Keratinocyte (primary cell): ENCODE measurements at regions not wholly inside any gene's neighbourhood (a gene's known extent, or its start where the extent isn't known, plus 50 kb on each side); places are given as distances from the start of the nearest gene placed in this dataset.

ENCODE experiments used
- EZH2 ChIP-seq: IDR thresholded peaks from one replicate; pipeline ENCODE4 v1.6.1; 2012; ENCODE audit warnings: inconsistent platforms, mild to moderate bottlenecking, low read length, moderate library complexity
- TF ChIP-seq, protein P1 (sequence below), 3 experiments: IDR thresholded peaks in 1 of 3; conservative IDR thresholded peaks in 1 of 3; optimal IDR thresholded peaks in 1 of 3; 2 replicates in 2 of 3; 3 replicates in 1 of 3; pipeline versions ENCODE3 to v1.5.1; 2011; ENCODE audit warnings: low read length in 3 of 3, mild to moderate bottlenecking in 3 of 3, moderate library complexity in 2 of 3, control low read depth in 1 of 3, inconsistent platforms in 1 of 3; ENCODE audit not compliant: insufficient read depth in 2 of 3; ENCODE audit errors: extremely low read depth in 1 of 3

DNA sequence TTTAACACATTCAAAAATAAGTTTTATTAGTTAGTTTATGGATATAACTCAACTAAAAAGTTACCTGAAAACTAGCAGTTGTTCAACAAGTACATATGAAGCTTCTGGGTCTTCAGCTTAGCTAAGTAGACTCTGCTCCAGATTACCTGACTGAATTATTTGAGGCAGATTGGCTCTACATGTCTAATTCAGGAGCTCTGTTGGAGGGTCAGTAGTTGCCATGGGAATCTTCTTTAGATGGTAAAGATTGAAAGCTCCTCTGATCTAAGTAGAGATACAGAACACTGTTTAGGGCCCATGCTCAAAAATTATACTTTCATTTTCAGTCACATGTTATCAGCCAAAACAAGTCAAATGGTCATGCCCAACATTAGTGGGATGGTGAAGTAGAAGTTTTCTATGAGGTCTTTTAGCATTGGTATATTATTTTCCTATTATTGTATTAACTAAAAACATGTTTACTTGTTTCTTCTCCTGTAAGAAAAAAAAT lies 1476.9 kb downstream of the OTOL1 start:
- TF ChIP-seq EZH2 = no peak
- TF ChIP-seq, protein P1, sequence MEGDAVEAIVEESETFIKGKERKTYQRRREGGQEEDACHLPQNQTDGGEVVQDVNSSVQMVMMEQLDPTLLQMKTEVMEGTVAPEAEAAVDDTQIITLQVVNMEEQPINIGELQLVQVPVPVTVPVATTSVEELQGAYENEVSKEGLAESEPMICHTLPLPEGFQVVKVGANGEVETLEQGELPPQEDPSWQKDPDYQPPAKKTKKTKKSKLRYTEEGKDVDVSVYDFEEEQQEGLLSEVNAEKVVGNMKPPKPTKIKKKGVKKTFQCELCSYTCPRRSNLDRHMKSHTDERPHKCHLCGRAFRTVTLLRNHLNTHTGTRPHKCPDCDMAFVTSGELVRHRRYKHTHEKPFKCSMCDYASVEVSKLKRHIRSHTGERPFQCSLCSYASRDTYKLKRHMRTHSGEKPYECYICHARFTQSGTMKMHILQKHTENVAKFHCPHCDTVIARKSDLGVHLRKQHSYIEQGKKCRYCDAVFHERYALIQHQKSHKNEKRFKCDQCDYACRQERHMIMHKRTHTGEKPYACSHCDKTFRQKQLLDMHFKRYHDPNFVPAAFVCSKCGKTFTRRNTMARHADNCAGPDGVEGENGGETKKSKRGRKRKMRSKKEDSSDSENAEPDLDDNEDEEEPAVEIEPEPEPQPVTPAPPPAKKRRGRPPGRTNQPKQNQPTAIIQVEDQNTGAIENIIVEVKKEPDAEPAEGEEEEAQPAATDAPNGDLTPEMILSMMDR (optimal IDR thresholded peaks at IDR 0.05 in 1 of 3, IDR thresholded peaks at IDR 0.05 in 1 of 3, conservative IDR thresholded peaks at IDR 0.05 in 1 of 3; ENCODE audit: extremely low read depth in 1 of 3, insufficient read depth in 2 of 3, low read length in 3 of 3) = no peak
